ENCODE measurements at regions not wholly inside any gene's neighbourhood (a gene's known extent, or its start where the extent isn't known, plus 50 kb on each side); places are given as distances from the start of the nearest gene placed in this dataset.

DNA sequence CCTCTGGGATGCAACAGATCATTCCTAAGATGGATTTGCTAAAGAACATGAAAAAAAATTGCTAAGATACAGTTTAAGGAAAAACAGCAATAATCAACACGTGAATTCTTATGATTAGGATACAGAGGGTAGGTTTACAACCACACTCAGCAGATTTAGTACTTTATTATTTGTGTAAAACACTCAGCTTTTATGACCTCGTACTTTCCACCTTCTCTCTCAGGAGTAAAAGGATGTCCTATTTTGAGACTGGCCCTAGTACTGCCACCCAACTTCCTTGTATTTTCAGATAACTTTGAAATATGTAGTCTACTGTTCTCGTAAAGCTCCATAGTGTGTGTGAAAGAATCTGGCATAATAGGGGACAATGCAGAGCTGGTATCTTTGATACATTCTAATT lies 186.1 kb downstream of the ARL4A start:
- TF ChIP-seq, protein P1, sequence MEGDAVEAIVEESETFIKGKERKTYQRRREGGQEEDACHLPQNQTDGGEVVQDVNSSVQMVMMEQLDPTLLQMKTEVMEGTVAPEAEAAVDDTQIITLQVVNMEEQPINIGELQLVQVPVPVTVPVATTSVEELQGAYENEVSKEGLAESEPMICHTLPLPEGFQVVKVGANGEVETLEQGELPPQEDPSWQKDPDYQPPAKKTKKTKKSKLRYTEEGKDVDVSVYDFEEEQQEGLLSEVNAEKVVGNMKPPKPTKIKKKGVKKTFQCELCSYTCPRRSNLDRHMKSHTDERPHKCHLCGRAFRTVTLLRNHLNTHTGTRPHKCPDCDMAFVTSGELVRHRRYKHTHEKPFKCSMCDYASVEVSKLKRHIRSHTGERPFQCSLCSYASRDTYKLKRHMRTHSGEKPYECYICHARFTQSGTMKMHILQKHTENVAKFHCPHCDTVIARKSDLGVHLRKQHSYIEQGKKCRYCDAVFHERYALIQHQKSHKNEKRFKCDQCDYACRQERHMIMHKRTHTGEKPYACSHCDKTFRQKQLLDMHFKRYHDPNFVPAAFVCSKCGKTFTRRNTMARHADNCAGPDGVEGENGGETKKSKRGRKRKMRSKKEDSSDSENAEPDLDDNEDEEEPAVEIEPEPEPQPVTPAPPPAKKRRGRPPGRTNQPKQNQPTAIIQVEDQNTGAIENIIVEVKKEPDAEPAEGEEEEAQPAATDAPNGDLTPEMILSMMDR (IDR thresholded peaks at IDR 0.05), result no peak
- TF ChIP-seq POLR2A (IDR thresholded peaks at IDR 0.05) (no peak), POLR2AphosphoS5 (IDR thresholded peaks at IDR 0.05) (no peak), EP300 (IDR thresholded peaks at IDR 0.05) (no peak)

Data from sigmoid colon (tissue), 4 donors.